Choroid plexus epithelial cell (primary cell): ENCODE measurements at regions not wholly inside any gene's neighbourhood (a gene's known extent, or its start where the extent isn't known, plus 50 kb on each side); places are given as distances from the start of the nearest gene placed in this dataset.
"Not testable (repeated sequence)": the region's sequence is repeated elsewhere in the genome, so short reads cannot be mapped to it uniquely, and the experiment has no call there.

ENCODE experiments used
- DNase-seq: peaks from one replicate; pipeline ENCODE4 v3.0.0-alpha.2; 2010; ENCODE audit warnings: low read depth
- H3K4me3 ChIP-seq: 2 replicates; pipeline ENCODE4 v1.5.1; 2011; ENCODE audit warnings: low read depth, mild to moderate bottlenecking, control low read depth, low read length, moderate library complexity
- TF ChIP-seq, protein P1 (sequence below): conservative IDR thresholded peaks from 2 replicates; pipeline ENCODE4 v1.5.1; 2011; ENCODE audit warnings: low read depth, mild to moderate bottlenecking, control low read depth, inconsistent platforms, low read length, moderate library complexity

DNA sequence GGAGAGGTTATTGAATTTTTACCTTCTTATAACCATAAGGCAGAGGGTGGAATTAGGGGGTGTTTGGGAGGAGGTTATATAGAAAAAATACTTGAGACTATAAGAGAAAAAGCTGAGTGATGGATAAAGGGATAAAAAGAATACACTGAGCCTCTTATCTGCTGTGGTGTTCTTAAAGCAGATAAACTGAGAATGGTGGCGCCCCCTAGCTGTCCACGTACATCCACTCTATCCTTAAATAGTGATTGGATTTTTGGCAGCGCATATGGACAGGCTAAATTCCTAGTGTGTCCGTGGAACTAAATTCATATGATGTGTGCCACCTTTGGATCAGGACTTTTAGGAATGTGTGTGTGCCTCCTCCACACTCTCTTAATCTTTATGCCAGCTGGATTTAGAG, 121.1 kb downstream of the OXSM start:
- DNase-seq: peak; percentile 26
- H3K4me3 ChIP-seq: no peak overlapping the region
- TF ChIP-seq, protein P1, sequence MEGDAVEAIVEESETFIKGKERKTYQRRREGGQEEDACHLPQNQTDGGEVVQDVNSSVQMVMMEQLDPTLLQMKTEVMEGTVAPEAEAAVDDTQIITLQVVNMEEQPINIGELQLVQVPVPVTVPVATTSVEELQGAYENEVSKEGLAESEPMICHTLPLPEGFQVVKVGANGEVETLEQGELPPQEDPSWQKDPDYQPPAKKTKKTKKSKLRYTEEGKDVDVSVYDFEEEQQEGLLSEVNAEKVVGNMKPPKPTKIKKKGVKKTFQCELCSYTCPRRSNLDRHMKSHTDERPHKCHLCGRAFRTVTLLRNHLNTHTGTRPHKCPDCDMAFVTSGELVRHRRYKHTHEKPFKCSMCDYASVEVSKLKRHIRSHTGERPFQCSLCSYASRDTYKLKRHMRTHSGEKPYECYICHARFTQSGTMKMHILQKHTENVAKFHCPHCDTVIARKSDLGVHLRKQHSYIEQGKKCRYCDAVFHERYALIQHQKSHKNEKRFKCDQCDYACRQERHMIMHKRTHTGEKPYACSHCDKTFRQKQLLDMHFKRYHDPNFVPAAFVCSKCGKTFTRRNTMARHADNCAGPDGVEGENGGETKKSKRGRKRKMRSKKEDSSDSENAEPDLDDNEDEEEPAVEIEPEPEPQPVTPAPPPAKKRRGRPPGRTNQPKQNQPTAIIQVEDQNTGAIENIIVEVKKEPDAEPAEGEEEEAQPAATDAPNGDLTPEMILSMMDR: peak; percentile 23

DNA sequence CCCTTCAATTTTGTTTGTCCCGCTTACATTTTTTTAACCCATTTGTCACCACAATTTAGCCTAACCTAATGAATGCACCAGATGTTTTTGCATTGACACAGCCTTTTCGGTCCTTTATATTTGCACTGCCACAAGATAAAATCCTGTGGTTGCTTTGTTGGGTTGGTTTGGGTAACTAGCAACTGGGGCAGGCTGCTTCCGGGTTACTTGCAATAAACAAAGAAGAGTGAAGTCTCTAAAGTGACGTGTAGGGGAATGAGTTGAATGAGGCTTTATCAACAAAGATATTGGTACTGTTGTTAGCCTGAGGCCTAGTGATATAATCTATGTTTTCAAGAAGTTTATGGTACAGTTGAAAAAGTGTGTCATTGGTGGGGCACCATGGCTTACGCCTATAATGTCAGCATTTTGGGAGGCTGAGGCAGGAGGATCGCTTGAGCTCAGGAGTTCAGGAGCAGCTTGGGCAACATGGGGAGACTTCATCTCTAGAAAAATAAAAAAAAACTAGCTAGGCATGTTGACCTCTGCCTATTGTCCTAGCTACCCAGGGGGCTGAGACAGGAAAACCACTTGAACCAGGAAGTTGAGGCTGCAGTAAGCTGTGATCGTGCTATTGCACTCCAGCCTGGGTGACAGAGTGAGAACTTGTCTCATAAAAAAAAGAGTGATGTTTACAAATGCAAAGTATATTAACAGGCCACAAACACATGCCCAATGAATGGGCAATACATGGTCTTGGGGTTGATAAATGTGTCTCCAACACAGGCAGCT, 121.8 kb downstream of the OXSM start:
- DNase-seq: no peak
- TF ChIP-seq, protein P1: no peak
- H3K4me3 ChIP-seq: no peak overlapping the region

DNA sequence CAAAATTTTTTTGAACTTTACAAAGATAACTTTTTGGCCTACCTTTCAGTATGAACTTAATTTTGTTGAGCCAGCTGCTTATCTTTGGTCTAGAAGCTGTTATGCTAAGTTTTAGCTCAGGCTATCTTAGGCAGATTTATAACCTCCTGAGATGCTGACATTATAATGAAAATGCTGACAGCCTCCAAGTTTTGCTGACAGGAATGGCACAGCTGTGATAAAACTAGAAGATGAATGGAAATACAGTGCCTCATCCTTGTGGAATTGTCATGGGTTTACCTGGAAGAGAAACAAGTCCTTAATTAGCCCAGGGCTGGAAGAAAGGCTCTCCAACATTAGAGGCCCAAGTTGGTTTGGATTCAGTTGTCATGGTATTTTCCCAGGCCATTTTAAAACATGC, 123.3 kb downstream of the OXSM start:
- no peak for DNase-seq
- TF ChIP-seq, protein P1: no peak
- no peak overlapping the region for H3K4me3 ChIP-seq

DNA sequence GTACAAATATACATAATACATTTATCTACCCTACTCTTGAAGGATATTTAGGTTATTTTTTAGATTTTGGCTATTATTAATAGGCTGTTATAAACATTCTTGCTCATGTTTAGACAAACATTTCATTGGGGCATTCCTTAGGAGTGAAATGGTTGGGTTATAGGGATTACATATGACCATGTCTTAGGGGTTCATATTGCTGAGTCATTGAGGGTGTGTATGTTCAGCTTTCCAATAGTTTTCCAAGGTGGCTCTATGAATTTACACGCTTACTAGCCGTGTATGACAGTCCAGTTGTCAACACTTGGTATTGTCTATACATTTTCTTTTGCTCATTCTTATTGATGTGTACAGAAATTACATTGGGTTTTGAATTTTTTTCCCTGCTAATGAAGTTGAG, 125.8 kb downstream of the OXSM start:
- H3K4me3 ChIP-seq: no peak overlapping the region
- no peak for DNase-seq
- TF ChIP-seq, protein P1: no peak

DNA sequence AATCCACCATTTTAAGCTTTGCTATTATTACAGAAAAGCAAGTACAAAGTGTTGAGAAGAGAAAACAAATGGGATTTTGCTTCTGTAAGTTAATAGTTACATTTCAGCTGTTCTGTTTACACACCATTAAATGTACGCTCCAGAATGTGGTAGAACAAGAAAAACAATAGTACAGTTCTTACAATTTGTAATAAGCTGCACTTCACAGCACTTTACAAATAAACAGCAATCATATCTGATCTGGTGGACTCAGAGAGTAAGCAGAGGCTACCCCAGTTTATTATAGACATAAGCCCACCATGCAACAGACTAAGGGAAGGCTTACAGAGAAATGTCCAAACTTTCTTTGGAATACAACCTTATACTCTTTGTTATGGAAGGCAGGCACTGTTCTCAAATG, 126.4 kb downstream of the OXSM start:
- no peak for DNase-seq
- TF ChIP-seq, protein P1: no peak

DNA sequence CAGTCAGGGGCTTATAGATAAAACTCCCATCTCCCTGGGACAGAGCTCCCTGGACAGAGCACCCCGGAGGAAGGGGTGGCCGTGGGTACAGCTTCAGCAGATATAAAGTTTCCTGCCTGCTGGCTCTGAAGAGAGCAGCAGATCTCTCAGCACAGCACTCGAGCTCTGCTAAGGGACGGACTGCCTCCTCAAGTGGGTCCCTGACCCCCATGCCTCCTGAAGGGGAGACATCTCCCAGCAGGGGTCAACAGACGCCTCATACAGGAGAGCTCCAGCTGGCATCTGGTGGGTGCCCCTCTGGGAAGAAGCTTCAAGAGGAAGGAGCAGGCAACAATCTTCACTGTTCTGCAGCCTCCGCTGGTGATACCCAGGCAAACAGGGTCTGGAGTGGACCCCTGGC, 142.1 kb downstream of the OXSM start:
- not testable (repeated sequence) for H3K4me3 ChIP-seq, DNase-seq

More for the DNA sequence above, 126.4 kb downstream of the OXSM start:
- H3K4me3 ChIP-seq: no peak overlapping the region

DNA sequence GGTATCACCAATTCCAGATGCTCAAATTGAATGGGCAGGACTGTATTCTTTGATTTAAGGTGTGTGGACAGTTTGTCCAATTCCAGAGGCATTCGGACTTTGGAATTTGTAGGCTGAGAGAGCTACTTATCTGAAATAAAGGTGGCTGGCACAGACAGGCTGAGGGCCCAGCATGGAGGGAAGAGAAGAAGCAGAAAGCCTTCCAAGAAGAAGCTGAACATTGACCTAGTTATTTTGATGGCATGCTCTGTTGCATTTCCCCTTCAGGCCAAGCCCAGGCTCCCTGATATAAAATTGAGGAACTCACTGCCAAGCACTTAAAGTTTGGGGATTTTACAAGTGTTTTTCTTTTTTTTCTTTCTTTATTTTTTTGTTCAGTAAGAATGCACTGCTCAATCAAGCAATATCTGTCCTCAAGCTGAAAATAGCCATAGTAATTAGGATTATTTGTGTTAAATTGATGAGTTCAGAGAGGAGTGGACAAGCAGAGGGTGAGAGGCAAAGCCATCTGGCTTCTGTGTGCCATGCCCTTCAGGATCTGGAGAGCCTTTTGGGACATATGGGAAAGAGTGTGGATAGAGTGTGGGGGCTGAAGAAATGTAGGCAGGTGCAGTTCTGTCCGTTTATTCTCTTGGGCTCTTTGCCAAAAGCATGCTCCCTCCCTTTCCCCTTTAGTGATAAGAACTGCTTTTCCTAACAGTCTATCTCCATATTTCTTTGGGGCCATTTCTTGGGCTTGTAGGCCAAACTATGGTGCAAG, 148.9 kb downstream of the OXSM start:
- no peak overlapping the region for H3K4me3 ChIP-seq
- TF ChIP-seq, protein P1: no peak
- no peak for DNase-seq
